Subcutaneous abdominal adipose tissue (tissue), 5 donors: ENCODE measurements at regions not wholly inside any gene's neighbourhood (a gene's known extent, or its start where the extent isn't known, plus 50 kb on each side); places are given as distances from the start of the nearest gene placed in this dataset.

Experiments used
- H3K27ac ChIP-seq: one replicate; pipeline ENCODE4 v1.7.0; 2013; ENCODE audit warnings: low read depth, mild to moderate bottlenecking, inconsistent platforms, low read length, moderate library complexity
- H3K27me3 ChIP-seq, 5 donors: one replicate each; pipeline ENCODE4 v1.7.0; 2013; ENCODE audit warnings: low read length in 5 of 5, inconsistent platforms in 1 of 5; ENCODE audit not compliant: control insufficient read depth in 5 of 5, insufficient read depth in 4 of 5
- H3K36me3 ChIP-seq, 5 donors: one replicate each; pipeline ENCODE4 v1.7.0; 2013; ENCODE audit warnings: low read length in 5 of 5; ENCODE audit not compliant: control insufficient read depth in 5 of 5, insufficient read depth in 5 of 5
- H3K4me1 ChIP-seq, 5 donors: one replicate each; pipeline ENCODE4 v1.7.0; 2013; ENCODE audit warnings: low read length in 5 of 5, mild to moderate bottlenecking in 3 of 5, moderate library complexity in 1 of 5; ENCODE audit not compliant: control insufficient read depth in 5 of 5, insufficient read depth in 5 of 5
- H3K4me3 ChIP-seq, 5 donors: one replicate each; pipeline ENCODE4 v1.7.0; 2013; ENCODE audit warnings: low read length in 5 of 5, low read depth in 1 of 5
- H3K9ac ChIP-seq, 5 donors: one replicate each; pipeline ENCODE4 v1.7.0; 2013; ENCODE audit warnings: low read length in 5 of 5, mild to moderate bottlenecking in 4 of 5, moderate library complexity in 3 of 5
- H3K9me3 ChIP-seq, 5 donors: one replicate each; pipeline ENCODE4 v1.7.0; 2013; ENCODE audit warnings: low read length in 5 of 5; ENCODE audit not compliant: control insufficient read depth in 5 of 5
- donor health status: healthy.
- donor health status: healthy.
- donor health status: healthy.
- donor health status: healthy.
- donor health status: healthy.

DNA sequence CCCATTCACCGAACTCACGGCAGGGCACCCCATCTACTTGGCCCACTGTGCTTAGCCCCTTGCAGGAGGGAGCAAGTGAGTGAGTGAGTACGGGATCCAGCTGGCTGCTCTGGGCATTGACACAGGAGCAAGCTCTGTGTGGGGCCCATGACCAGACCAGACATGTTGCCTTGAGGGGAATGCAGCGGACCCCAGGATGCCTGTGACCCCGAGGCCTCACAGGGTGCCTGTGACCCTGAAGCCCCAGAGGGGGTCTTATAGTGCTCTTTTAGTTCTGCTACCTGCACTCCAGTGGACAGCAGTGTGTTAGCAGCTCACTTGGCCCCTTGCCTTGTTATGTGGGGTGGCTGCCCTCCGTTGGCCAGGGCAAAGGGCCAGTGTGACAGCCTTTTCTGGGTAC, 255.8 kb downstream of the ETNK1 start:
- no peaks in the 10 kb centered on the region for H3K9me3 ChIP-seq
- no peak overlapping the region for H3K4me3 ChIP-seq
- H3K4me1 ChIP-seq: peaks cover 0 to 8% (median 0%) of the 10 kb centered on the region in 5 donors
- H3K9ac ChIP-seq: no peak overlapping the region
- no peak overlapping the region for H3K27ac ChIP-seq
- no peaks in the 10 kb centered on the region for H3K27me3 ChIP-seq
- H3K36me3 ChIP-seq: no peaks in the 10 kb centered on the region

DNA sequence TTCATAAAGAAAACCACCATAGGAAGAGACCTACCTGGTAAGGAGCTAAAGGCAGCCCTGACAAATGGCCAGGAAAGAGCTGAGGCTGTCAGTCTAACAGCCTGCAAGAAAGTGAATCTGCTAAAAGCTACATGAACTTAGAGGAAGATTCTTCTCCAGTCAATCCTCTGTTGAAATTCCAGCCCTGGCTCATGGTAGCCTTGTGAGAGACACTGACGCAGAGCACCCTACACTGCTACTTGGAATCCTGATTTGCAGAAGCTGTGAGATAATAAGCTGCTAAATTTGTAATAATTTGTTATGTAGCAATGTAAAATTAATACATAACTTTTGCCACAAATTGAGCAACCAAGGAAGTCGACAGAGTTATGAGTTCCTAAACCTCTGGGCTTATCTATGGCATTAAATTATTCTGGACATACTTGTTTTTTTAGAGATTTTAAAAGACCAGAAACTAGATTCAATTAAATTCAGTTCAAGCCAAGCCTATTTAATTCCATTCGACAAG, 257.0 kb downstream of the ETNK1 start:
- Histone ChIP-seq H3K9ac (no peak overlapping the region), H3K4me3 (peak overlapping the region in 1 of 5 donors; percentile 11), H3K27ac (no peak overlapping the region), H3K27me3 (no peaks in the 10 kb centered on the region), H3K9me3 (no peaks in the 10 kb centered on the region), H3K4me1 (peaks cover 0 to 8% (median 0%) of the 10 kb centered on the region in 5 donors), H3K36me3 (no peaks in the 10 kb centered on the region)

DNA sequence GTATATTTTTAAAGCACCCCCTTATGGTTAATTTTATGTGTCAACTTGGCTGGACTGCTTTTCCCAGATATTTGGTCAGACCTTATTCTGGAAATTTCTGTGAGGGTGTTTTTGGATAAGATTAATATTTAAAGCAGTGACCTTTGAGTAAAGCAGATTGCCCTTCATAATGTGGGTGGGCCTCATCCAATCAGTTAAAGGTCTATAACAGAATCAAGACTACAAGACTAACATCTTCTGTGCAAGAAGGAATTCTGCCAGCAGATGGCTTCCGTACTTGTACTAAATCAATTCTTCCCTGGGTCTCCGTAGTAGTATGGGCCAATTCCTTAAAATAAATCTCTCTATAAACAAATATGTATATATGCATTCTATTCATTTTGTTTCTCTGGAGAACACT, 257.6 kb downstream of the ETNK1 start:
- Histone ChIP-seq H3K9ac (no peak overlapping the region), H3K36me3 (no peaks in the 10 kb centered on the region), H3K27me3 (no peaks in the 10 kb centered on the region), H3K4me3 (no peak overlapping the region), H3K9me3 (no peaks in the 10 kb centered on the region), H3K4me1 (peaks cover 0 to 8% (median 0%) of the 10 kb centered on the region in 5 donors), H3K27ac (no peak overlapping the region)

DNA sequence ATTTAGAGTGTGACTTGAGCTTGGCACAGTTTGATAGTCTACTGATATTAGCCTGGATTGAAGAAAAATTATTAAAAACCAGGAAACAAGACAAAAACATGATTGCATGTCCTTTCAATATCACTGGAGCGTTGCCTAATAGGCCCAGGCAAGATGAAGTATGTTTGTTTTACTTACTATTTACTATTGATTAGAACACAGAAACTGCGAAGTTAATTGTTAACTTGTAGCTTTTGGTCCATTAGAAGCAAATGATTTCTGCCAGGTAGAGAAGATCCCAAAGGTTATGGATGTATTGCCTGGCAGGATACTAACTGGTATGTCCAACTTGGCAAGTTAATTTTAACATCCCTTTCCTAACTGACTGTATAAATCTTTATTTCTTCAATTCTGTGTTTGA, 268.9 kb downstream of the ETNK1 start:
- H3K4me1 ChIP-seq: no peaks in the 10 kb centered on the region
- H3K4me3 ChIP-seq: no peak overlapping the region
- H3K9me3 ChIP-seq: peaks cover 0 to 8% (median 0%) of the 10 kb centered on the region in 5 donors
- H3K9ac ChIP-seq: no peak overlapping the region
- no peak overlapping the region for H3K27ac ChIP-seq
- H3K36me3 ChIP-seq: no peaks in the 10 kb centered on the region
- H3K27me3 ChIP-seq: no peaks in the 10 kb centered on the region

DNA sequence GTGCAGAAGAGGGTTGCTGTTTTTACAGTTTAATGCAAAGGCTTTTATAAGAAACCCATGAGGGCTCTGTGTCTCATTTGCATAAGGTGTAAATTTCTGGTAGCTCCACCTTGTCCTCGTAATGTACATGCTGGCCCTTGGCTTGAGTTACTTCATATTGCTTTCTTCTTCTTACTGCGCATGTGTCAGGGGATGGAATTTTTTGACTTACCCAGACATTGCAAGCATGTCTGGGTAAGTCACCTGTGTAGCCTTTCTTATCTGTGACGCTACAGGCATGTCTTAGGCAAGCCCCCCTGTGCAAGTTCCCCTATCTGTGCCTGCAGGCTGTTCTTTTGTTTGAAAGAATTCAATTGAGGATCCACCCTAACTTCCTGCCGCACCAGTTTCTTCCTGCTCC, 274.2 kb downstream of the ETNK1 start:
- no peaks in the 10 kb centered on the region for H3K9me3 ChIP-seq

DNA sequence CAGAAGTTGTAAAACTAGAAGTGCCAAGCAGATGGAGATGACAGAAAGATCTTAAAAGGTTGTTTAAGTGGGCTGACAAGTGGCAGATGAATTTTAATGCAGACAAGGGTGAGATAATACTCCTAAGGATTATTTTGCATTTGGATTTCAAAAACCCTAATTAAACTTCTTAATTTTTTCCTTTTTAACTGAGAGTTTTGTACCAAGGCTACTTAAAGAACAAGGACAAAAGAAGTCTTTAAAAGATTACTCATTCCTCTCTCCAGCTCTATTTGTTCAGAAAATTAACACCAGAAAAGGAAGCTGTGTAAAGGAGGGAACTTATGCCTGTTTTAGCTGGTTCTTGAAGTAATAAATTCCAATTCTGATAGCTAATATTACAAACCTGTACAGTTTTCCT, 275.4 kb downstream of the ETNK1 start:
- Histone ChIP-seq H3K4me1 (no peaks in the 10 kb centered on the region), H3K36me3 (no peaks in the 10 kb centered on the region), H3K4me3 (no peak overlapping the region), H3K9ac (no peak overlapping the region), H3K27ac (no peak overlapping the region), H3K27me3 (no peaks in the 10 kb centered on the region), H3K9me3 (no peaks in the 10 kb centered on the region)

More for the DNA sequence above, 274.2 kb downstream of the ETNK1 start:
- Histone ChIP-seq H3K27ac (no peak overlapping the region), H3K4me3 (no peak overlapping the region), H3K27me3 (no peaks in the 10 kb centered on the region), H3K4me1 (no peaks in the 10 kb centered on the region), H3K9ac (no peak overlapping the region), H3K36me3 (no peaks in the 10 kb centered on the region)

DNA sequence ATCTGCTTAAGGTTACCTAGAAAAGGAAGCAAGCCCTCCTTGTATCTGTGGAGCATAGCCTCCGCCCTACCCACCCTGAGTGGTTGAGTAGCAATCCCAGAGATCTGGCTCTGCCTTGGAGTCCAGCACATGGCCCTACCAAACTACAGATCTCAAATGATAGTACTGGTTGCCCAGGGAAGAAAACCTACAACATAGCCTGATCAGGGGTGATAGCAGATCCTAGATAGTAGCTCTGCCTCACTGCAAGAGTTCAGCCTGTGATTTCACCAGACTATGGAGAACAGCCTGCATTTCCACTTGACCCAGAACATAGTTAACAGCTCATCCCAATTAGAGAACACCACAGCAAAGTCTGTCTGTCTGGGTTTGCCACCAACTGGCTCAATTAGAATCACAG, 279.5 kb downstream of the ETNK1 start:
- no peaks in the 10 kb centered on the region for H3K4me1 ChIP-seq
- H3K27me3 ChIP-seq: no peaks in the 10 kb centered on the region
- H3K9me3 ChIP-seq: no peaks in the 10 kb centered on the region
- H3K4me3 ChIP-seq: no peak overlapping the region
- no peak overlapping the region for H3K9ac ChIP-seq
- no peaks in the 10 kb centered on the region for H3K36me3 ChIP-seq
- H3K27ac ChIP-seq: no peak overlapping the region

DNA sequence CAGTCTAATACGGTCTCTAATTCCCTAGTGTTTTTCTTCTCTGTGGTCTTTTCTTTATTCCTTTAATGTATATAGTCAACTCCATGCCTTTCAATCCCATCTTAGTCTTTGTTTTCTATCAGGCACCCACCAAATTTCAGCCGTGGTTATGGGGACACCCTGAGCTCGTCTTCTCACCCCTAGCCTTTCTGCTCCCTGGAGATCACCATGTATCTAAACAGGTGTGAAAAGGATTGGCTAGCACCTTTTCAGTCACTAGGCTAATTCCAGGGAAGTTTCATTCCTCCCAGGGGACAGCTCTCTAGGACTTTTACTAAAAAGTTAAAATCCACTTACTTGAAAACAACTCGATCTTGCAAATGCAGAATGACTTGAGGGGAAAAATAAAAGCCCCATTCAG, 291.3 kb downstream of the ETNK1 start:
- H3K9ac ChIP-seq: no peak overlapping the region
- H3K9me3 ChIP-seq: no peaks in the 10 kb centered on the region
- no peaks in the 10 kb centered on the region for H3K36me3 ChIP-seq
- H3K4me3 ChIP-seq: no peak overlapping the region
- peaks cover 0 to 3% (median 0%) of the 10 kb centered on the region in 5 donors for H3K4me1 ChIP-seq
- no peaks in the 10 kb centered on the region for H3K27me3 ChIP-seq
- H3K27ac ChIP-seq: no peak overlapping the region

DNA sequence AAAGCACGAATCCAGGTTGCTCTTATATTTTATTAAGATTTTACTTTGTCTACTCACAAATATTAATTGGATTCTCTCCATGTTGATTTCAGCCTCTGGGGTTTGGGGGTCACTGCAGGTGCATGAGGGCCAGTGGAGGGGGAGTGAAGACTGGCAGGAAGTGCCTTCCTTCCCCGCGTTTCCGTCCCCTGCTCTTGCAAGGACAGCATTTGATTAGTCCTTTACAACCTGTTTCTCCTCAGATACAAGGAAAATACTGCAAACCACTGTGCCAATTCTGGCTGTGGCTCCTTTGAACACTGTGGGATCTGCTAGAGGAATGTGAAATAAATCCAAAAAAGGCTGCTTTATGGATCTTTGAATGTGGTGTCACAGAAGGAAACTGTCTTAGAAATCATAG, 291.8 kb downstream of the ETNK1 start:
- Histone ChIP-seq H3K9me3 (no peaks in the 10 kb centered on the region), H3K9ac (no peak overlapping the region), H3K4me1 (peaks cover 0 to 3% (median 0%) of the 10 kb centered on the region in 5 donors), H3K4me3 (no peak overlapping the region), H3K27me3 (no peaks in the 10 kb centered on the region), H3K36me3 (no peaks in the 10 kb centered on the region), H3K27ac (no peak overlapping the region)

DNA sequence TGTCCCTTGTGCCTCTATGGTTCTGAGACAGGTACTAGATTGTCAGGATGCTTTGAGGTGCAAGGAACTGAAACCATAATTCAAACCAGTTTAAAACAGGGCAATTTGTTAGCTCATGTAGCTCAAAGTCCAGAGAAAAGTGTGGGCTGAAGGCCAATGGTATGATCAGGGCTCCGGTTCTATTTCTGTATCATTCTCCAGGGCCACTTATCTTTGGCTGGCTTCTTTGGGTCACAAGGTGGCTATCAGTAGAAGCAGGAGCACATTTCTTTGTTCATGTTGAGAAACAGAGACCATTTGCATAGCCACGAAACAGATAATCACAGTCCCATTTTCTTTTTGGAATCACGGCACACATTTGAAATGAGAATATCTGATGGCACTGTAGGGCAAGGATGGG, 294.9 kb downstream of the ETNK1 start:
- Histone ChIP-seq H3K9me3 (no peaks in the 10 kb centered on the region), H3K9ac (no peak overlapping the region), H3K4me1 (no peaks in the 10 kb centered on the region), H3K27ac (no peak overlapping the region), H3K27me3 (no peaks in the 10 kb centered on the region), H3K36me3 (no peaks in the 10 kb centered on the region), H3K4me3 (no peak overlapping the region)

DNA sequence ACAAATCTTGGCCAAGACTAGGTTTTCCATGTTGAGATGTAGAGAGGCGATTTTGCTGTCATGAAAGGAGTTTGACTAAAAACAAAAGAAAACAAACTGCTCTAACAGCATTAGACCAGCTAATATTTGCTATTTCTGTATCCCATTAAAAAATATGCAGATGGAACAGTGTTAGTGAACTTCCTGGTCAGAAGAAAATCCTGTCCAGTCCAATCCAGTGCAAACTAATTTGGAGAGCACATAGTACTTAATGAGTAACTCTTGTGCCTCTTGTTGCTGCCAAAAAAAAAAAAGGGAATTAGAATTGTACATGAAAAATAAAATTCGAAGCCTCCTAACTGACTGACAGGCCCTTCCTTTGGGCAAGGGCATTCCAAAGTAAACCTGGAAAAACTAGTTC, 298.8 kb downstream of the ETNK1 start:
- no peak overlapping the region for H3K4me3 ChIP-seq
- H3K9me3 ChIP-seq: no peaks in the 10 kb centered on the region
- H3K36me3 ChIP-seq: no peaks in the 10 kb centered on the region
- H3K4me1 ChIP-seq: no peaks in the 10 kb centered on the region
- H3K27ac ChIP-seq: no peak overlapping the region
- H3K9ac ChIP-seq: no peak overlapping the region
- no peaks in the 10 kb centered on the region for H3K27me3 ChIP-seq
